Left ventricle myocardium superior (tissue), 1 donor: ENCODE measurements at regions not wholly inside any gene's neighbourhood (a gene's known extent, or its start where the extent isn't known, plus 50 kb on each side); places are given as distances from the start of the nearest gene placed in this dataset.
"Not testable (repeated sequence)": the region's sequence is repeated elsewhere in the genome, so short reads cannot be mapped to it uniquely, and the experiment has no call there.

Experiments used
- ATAC-seq: fragments of 200-7000 bp; cut with Tn5 transposase; one replicate; pipeline ENCODE4 v1.9.1; 2020; ENCODE audit warnings: mild to moderate bottlenecking, moderate library complexity
- DNase-seq: peaks from one replicate; pipeline ENCODE4 v3.0.0-alpha.2; 2020
- intact Hi-C: fragments of 100-400 bp; cut with micrococcal nuclease; formaldehyde crosslinking; loops from one replicate; pipeline ENCODE4 v1.11.0; 2022
- donor health status: DM: no; HTN: yes; CAD: no; lungs with severe emphysema.

GRCh38 chr3:11716573-11717290 is 73.0 kb upstream of the VGLL4 start:
- DNase-seq (no peak), ATAC-seq (no peak)
- intact Hi-C loops = no loop called here

- intact Hi-C loops = no loop called here
- ATAC-seq = no peak
Observed at GRCh38 chr3:11713171-11713570, 69.5 kb upstream of the VGLL4 start.

GRCh38 chr3:11712646-11713045 is 68.9 kb upstream of the VGLL4 start:
- DNase-seq (no peak), ATAC-seq (no peak)
- intact Hi-C loops = no loop called here

More at GRCh38 chr3:11713171-11713570, 69.5 kb upstream of the VGLL4 start:
- DNase-seq = no peak

GRCh38 chr3:11711876-11712275 is 68.2 kb upstream of the VGLL4 start:
- intact Hi-C loops = no loop called here
- DNase-seq (no peak), ATAC-seq (no peak)

- intact Hi-C loops = no loop called here
- DNase-seq (no peak), ATAC-seq (no peak)
Observed at GRCh38 chr3:11709782-11710181, 66.1 kb upstream of the VGLL4 start.

GRCh38 chr3:11707084-11707483 is 63.4 kb upstream of the VGLL4 start:
- DNase-seq, intact Hi-C loops, ATAC-seq: not testable (repeated sequence)

GRCh38 chr3:11706604-11707003 is 62.9 kb upstream of the VGLL4 start:
- ATAC-seq (no peak), DNase-seq (no peak)
- intact Hi-C loops = no loop called here

GRCh38 chr3:11705049-11705448 is 61.3 kb upstream of the VGLL4 start:
- ATAC-seq (no peak), DNase-seq (no peak)
- intact Hi-C loops = no loop called here

GRCh38 chr3:11703146-11703545 is 59.4 kb upstream of the VGLL4 start:
- DNase-seq = no peak
- intact Hi-C loops = no loop called here
- ATAC-seq = no peak

- intact Hi-C loops = no loop called here
- ATAC-seq = no peak
- DNase-seq = no peak
Observed at GRCh38 chr3:11699083-11699427, 55.3 kb upstream of the VGLL4 start.

- no peak for ATAC-seq
- DNase-seq = no peak
- intact Hi-C loops = no loop called here
Observed at GRCh38 chr3:11698326-11699082, 54.8 kb upstream of the VGLL4 start.

GRCh38 chr3:11697701-11698100 is 54.0 kb upstream of the VGLL4 start:
- ATAC-seq (no peak), DNase-seq (no peak)
- intact Hi-C loops = no loop called here

GRCh38 chr3:11696054-11696453 is 52.3 kb upstream of the VGLL4 start:
- DNase-seq (no peak), ATAC-seq (no peak)
- intact Hi-C loops = no loop called here
